ENCODE measurements at regions not wholly inside any gene's neighbourhood (a gene's known extent, or its start where the extent isn't known, plus 50 kb on each side); places are given as distances from the start of the nearest gene placed in this dataset.

- TF ChIP-seq POLR2A (IDR thresholded peaks at IDR 0.05), result no peak
- TF ChIP-seq, protein P1, sequence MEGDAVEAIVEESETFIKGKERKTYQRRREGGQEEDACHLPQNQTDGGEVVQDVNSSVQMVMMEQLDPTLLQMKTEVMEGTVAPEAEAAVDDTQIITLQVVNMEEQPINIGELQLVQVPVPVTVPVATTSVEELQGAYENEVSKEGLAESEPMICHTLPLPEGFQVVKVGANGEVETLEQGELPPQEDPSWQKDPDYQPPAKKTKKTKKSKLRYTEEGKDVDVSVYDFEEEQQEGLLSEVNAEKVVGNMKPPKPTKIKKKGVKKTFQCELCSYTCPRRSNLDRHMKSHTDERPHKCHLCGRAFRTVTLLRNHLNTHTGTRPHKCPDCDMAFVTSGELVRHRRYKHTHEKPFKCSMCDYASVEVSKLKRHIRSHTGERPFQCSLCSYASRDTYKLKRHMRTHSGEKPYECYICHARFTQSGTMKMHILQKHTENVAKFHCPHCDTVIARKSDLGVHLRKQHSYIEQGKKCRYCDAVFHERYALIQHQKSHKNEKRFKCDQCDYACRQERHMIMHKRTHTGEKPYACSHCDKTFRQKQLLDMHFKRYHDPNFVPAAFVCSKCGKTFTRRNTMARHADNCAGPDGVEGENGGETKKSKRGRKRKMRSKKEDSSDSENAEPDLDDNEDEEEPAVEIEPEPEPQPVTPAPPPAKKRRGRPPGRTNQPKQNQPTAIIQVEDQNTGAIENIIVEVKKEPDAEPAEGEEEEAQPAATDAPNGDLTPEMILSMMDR (IDR thresholded peaks at IDR 0.05 in 4 of 5, conservative IDR thresholded peaks at IDR 0.05 in 1 of 5), result no peak
Observed at GRCh38 chr11:96827164-96827563, 437.4 kb downstream of the JRKL start.

Data from gastrocnemius medialis (tissue), 4 donors.